ENCODE measurements at regions not wholly inside any gene's neighbourhood (a gene's known extent, or its start where the extent isn't known, plus 50 kb on each side); places are given as distances from the start of the nearest gene placed in this dataset.

DNA sequence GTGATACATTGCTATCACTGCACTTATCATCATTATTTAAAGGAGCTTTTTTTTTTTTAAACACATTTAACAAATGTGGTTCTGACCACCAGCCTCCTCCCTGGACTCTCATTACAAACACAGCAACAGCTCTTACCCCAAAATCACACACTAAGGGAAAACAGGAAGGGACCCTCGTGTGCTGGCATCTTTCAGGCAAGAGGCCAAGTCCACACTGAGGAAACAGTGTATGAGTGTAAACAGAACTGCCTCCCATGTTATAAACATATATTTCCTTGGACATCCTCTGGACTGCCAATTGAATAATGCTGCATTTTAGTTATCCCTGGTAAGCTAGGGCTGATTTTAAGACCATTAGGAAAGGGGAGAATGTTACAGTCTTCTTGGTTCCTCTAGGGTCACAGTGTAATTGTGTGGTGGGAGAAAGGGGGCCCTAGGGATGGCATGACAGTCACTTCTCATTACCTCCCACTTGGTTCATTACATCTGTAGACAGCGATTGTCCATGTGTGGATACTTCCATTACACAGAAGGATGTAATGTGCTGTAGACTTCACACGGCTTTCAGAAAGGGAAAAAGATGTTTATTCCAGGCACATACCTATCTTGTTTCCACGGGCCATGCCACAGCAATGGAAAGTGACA is 244.6 kb upstream of the TET2 start:
- DNase-seq = no peak

DNA sequence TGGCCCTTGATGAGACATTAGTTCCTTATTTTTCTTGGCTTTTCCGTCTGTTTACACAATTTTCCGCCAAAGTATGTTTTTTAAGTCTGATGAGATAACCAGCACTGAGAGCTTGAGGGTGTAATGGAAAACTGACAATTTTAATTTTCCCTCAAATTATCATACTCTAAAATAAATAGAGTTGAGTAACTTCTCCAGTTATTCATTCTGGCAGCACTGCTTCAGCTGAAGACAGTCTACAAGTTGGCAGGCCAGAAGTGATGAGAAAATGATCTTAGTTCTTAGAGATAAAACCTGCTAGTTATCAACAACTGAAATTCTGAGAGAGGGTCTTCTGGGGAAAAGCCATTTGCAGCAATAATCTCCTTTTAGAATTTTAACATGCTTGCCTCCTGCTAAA is 241.6 kb upstream of the TET2 start:
- DNase-seq = no peak

DNA sequence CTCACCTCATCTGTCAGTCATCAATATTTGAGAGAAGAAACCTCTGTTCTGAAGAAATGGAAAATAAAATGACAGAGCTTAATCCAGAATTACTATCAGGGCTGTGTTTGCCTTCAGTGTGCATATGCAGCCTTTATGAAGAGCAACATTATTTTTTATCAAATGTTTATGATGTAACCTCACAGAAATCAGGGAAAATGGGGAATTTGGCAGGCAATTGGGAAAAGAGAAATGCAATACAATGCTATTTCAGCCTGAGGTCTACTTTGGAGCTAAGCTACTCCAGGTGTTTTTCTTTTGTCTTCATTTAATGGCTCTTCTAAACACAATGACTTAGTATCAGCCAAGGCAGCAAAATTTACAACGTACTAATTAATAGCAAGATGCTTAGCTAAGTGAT is 241.1 kb upstream of the TET2 start:
- DNase-seq = no peak

DNA sequence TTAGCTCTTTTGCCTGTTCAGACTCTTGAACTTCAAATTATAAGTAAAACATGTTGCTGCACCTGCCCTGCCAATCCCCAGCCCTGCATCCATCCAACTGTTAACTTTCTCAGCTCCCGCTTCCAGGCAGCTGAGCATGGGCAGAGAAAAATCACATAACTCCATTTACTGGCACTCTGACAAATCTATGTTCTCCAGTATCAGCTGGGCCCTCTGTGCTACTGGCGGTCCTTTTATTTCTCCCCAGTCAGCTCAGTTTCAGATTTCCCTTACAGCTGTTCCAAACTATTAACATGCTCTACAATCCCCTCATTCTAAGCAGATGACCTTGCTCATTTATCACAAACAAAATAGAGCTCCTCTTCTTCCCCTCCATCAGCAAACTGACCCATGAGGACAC is 240.4 kb upstream of the TET2 start:
- no peak for DNase-seq

DNA sequence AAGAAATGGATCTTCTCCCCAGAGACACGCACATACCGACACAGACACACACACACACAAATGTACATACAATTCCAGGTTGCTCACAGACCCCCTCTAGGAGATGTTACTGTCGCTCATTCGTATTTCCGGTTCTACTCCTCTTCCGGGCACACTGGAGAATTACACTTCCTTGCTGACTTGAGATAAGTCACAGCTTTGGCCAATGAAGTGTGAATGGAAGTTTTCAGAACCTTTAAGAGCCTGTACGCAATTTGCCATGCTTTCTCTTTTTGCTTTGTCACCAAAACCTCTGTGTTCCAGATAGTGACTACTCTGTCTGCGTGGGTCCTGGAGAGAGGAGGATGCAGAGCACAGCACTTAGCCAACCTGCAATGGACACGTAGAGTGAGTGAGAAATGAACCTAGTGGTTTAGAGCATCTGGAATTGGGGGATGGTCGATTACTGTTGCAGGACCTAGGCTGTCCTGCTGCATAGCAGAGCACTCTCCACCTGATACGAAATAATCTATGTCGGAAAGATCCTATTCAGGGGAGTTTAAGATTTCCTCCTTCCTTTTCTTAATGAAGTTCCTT is 239.5 kb upstream of the TET2 start:
- DNase-seq = no peak

DNA sequence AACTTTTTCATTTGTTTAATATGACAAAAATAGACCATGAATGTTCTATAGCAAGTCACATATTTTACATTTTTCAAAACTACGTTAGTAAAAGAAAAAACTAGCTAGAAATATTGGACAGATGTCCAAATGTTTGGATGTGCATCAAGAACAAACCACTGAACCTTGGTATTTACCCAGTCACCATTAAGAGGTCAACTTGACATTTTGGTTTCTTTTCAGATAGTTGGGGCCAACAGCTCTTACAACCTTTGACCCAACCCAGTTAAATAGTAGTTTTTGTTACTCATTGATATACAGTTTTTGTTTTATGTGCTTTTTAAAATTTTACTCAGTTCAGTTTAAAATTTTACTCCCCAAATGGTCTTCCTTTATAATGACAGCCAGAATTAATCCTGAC is 238.7 kb upstream of the TET2 start:
- no peak for DNase-seq

DNA sequence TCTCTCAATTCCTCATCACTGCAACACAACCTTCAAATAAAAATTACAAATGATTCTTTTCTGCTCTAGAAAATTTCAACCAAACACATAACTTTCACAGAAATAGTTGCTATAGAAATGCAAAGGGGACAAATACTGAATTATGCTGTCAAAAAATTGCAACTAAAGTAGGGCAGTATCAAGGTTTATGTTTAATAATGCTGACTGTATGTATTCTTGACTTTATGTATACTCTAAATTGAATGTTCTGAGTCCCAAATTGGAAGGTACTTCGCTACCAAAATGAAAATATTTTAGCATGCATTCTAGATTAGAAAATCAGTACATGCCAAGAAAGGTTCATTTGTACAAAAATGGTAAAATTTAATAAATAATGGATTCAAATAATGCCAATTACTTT is 237.3 kb upstream of the TET2 start:
- no peak for DNase-seq

DNA sequence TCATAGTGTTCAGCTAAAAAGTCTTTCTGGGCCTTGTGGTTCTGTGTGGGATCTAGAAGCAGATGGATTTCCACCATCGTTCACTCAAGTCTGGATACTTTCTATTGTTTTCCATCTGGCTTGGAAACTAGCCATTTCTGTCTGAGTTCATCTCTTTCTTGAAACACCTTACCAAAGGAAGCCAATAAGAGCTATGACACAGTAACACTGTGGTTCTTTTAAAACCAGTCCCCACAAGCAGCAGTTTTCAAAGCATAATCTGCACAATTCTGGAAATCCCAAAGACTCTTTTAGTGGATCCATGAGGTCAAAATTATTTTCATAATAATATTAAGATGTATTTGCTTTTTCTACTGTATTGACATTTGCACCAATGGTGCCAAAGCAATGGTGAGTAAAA is 234.2 kb upstream of the TET2 start:
- DNase-seq = no peak

DNA sequence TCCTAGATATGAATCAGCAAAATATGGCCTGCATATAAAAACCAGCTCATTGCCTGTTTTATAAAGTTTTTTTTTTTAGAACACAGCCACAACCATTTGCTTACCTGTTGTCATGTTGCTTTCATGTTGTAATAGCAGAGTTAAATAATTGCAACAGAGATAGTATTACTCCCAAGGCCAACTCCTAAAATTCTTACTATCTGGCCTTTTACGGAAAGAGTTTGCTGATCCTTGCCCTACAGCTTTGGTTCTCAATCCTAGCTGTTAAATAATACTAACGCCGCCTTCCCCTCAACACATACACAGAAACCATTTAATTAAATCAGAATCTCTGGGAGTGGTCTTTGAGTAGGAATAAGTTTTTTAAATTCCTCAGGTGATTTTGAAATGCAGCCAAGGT is 231.3 kb upstream of the TET2 start:
- DNase-seq = no peak

DNA sequence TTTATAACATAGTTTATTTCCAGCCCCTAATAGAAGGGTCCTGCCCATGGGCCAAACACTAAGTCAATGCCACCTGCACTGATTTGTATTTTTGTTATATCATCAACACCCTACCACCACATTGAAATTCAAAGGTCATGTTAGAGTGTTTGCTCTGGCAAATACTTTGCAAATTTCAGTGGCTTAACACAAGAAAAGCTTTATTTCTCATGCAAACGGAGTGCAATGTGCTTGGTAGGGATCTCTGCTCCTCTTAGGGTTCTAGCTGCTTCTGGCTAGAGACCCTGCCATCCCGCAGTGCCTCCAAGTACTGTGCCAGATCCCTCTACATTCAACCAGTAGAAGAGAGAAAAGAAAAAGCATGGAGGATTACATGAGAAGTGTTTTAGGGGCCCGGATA is 230.8 kb upstream of the TET2 start:
- DNase-seq = no peak

DNA sequence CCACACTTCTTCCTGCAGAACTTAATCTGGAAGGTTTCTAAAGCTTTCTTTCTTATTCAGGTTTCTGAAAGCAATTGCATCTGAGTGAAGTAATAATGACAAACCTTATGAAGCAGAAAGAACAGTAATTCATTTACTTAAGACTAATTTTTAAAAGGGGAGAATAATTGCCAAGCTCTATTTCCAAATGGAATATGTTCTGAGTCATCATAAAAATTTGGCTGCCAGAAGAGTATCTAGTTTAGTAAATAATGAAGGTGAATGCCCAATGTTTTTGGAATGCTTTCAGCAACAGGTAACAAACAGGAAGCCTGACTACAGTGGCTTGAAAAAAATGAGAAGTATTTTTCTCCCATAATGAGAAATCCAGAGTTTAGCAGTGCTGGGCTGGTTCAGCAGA is 227.3 kb upstream of the TET2 start:
- no peak for DNase-seq

DNA sequence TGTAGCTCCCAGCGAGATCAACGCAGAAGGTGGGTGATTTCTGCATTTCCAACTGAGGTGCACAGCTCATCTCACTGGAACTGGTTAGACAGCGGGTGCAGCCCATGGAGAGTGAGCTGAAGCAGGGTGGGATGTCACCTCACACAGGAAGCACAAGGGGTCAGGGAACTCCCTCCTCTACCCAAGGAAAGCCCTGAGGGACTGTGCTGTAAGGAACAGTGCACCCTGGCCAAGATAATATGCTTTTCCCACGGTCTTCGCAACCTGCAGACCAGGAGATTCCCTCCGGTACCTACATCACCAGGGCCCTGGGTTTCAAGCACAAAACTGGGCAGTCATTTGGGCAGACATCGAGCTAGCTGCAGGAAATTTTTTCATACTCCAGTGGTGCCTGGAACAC is 216.4 kb upstream of the TET2 start:
- DNase-seq = no peak

DNA sequence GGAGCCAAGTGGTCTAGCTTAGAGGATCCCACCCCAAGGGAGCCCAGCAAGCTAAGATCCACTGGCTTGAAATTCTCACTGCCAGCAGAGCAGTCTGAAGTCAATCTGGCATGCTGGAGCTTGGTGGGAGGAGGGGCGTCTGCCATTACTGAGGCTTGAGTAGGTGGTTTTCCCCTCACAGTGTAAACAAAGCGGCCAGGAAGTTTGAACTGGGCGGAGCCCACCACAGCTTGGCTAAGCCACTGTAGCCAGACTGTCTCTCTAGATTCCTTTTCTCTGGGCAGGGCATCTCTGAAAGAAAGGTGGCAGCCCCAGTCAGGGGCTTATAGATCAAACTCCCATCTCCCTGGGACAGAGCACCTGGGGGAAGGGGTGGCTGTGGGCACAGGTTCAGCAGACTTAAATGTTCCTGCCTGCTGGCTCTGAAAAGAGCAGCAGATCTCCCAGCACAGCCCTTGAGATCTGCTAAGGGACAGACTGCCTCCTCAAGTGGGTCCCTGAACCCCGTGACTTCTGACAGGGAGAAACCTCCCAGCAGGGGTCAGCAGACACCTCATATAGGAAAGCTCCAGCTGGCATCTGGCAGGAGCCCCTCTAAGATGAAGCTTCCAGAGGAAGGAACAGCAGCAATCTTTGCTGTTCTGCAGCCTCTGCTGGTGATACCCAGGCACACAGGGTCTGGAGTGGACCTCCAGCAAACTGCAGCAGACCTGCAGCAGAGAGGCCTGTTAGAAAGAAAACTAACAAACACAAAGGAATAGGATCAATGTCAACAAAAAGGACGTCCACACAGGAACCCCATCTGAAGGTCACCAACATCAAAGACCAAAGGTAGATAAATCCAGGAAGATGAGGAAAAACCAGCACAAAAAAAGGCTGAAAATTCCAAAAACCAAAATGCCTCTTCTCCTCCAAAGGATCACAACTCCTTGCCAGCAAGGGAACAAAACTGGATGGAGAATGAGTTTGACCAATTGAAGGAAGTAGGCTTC is 215.6 kb upstream of the TET2 start:
- DNase-seq = peak; percentile 38

DNA sequence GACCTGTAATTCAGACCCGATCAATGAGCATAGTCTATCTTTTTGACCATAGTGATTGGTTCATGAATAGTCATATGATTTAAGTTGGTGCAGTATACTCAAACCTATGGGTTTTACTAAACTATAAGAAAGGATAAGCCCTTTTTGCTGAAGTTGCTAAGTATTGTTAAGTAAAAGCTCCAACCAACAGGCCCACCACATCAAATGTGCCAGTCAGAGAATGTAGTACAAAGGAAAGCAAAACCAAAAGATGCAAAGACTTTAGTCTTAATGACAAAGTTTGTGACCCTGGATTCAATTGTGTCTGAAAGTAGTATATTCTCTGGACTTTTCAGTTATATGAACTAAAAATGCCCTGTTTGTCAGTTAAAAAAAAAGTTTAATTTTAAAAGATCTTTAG is 208.1 kb upstream of the TET2 start:
- DNase-seq = no peak

DNA sequence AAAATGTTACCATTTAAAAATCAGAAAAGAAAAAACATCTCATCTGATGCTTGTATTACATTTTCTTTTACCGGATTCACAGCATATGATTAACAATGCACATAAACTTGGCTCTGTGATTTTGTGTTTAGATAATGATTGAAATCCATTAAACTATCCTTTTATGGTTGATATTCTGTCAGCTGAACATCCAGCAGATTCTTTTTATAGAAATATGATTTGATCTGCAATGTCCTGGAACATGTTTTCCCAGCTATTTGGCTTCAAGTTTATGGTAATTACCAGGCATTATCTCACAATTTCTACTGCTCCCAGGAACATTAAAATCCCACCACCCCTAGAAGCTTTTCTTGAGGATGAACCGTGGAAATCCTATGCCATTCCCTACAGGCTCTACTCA is 205.7 kb upstream of the TET2 start:
- no peak for DNase-seq

DNA sequence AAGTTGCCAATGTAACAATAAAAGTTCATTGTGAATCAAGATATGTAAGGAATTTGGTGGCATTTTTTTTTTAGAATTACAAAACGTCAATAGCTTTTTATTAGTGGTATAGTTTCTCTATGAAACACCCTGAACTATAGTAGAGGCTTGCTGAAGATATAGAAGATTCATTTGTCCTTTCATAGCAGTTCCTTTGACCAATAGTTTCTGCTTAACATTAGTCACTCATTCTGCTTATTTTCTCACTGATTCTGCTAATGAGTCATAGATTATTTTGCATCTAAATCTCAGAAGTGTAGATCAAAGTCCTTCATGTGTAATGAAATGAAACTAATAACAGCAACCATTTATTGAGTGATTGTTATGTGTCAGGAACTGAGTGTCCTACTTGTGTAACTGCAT is 205.0 kb upstream of the TET2 start:
- no peak for DNase-seq

DNA sequence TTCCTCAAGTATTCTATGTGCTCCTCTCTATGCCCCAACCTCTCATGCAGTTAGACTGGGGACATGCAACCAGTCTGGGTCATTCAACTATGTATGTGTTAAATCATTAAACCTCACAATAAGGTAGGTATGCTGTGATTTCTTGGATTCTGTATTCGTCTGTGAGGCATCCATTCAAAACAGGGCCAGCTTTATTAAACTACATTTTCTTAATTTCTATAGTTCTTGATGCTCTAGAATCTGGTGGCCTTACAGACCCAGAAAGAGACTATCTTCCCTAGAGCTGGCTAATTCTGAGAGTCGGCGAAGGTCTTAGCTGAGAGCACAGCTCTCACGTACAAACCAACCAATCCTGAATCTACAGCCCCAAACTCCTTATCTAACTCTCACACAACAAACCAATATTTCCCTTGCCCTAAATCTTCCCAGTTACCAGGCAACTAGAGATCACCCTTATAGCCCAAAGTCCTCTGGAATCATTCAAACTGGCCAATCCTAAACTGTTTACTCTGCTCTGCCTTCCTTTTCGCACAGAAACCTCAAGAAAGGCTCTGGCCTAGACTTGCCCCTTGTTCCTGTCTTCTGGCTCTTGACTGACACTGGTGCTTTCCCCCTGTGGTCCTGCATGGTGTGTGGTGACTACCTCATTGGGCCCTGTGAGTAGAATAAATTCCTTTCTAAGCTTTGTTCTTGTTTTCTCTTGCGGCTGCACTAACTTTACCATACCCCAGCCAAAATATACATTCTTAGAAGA is 203.5 kb upstream of the TET2 start:
- DNase-seq = no peak

DNA sequence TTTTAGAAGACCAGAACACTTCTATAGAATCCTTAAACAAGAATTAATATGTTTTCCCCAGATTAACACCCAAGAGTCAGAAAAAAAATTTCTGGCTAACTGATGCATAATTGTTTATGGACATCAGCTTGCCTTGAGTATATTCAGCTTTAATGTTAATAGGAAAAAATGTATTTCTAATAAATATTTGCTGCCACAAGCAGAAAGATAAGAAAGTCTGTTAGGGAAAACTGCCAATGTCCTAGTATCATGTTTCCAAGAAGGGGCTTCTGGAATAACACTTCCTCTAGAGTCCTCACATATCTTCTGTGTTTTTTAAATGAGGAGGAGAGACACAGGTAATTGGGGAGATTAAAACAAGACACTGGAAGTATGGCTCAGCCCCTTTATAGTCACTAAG is 202.1 kb upstream of the TET2 start:
- no peak for DNase-seq

DNA sequence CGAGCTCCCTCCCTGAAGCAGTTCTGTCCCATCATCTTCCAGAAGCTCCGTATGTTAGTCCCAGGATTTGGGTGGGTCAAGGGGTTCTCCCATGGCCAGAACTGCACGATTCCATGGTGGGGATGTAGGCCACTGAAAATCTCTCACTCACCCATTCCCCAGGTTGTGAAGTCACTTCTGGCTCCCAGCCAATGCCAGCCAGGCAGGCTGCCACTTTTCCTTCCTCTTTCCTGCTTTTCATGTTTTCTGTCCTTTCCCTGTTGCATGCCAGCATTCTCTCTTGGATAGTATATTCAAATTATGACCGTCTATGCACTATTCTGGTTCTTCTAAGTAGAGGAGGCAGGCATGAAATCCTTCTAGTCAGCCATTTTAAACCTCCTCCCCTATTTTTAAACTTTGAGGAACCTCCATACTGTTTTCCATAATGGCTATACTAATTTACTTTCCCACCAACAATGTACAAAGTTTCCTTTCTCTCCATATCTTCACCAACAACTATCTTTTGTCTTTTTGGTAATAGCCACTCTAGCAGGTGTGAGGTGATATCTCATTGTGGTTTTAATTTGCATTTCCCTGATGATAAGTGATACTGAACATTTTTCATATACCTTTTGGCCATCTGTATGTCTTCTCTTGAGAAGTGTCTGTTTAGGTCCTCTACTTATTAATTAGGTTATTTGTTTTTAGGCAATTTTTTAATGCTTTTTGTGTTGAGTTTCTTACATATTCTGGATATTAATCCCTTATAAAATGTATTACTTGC is 182.1 kb upstream of the TET2 start:
- no peak for DNase-seq

DNA sequence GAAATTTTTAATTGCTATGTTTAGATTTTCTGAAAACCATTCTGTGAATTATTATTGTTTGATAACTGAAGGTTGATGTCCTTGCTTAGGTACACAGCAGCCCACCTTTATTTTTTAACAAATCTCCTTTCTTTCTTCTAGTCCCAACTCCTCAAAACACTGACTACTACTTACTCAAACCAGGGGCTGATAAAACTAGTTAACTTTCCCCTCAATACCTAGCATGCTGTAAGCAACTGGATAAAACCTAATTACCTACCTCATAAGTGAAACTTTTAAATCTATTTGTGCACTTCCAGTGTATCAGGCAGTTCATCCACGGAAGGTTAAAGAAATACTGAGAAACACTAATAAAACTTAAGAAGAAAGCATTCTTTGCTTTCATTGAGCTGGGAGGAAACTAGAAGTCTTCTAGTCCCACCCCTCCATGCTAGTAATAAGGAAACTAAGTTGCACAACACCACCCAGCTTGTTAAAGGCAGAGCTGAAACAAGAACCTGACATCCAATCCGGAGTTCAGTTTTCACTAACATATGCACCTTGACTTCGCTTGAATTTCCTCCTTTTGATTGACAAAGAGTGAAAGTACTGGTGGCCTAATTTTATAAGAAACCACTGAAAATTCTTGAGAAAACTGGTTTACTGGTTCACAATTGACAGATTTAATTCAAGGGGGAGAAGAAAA is 180.2 kb upstream of the TET2 start:
- DNase-seq = no peak

DNA sequence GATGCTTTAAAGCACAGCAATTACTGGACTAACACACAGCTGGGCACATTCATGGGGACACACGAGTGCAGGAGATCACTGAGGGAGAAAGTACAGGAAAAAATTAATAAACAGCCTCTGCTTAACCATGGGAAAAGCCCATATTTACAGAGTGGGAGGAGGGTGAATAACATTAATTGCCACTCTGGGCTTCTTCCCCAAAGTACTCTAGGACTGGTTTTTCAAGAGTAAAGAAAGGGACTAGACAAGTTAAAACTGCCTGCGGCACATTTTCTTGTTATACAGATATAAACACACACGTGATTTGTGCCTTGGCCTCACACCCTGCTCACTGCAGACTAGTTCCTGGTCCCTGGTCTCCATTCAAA is 179.7 kb upstream of the TET2 start:
- DNase-seq = no peak
